ENCODE measurements at regions not wholly inside any gene's neighbourhood (a gene's known extent, or its start where the extent isn't known, plus 50 kb on each side); places are given as distances from the start of the nearest gene placed in this dataset.

DNA sequence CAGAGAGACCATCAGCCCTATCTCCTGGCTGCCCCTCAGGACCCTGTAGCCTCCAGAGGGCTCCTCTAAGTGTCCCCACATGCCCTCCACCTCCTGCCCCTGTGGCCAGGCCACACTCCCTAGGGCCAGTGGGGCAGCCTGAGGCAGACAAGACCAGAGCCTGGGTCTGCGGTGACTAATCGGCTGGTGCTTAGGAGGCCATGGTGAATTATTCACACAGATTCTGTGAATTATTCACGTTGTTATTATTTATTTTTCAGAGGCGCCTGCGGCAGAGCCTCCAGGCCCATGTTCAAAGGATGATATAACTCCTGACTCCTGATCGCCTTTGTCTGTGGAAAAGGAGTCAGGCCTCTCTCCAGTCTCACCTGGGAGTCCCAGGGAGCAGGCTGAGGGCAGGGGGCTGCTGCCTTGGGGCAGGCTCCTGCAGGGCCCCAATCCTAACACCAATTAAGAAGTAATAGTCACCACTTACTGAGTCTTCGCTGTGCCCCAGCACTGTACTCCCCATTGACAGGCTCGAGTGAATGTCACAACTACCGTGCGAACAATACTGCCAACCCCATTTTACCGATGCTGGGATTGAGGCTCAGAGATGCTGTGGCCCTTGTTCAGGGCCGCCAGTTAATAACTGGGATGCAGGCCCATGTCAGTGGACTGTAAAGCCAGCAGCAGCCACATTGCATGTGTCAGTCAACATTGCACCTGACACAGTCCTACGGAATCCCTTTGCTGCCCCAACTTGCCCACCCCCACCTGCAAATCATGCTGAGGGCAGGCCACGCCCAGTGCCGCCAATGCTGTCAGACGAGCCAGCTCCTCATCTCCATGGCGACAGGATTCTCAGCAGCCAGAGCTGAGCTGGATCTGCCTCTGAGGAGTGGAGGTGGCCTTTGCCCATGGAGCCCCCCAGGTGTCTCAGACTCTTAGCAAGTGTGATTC lies 94.9 kb downstream of the PCDH1 start:
- TF ChIP-seq, protein P1, sequence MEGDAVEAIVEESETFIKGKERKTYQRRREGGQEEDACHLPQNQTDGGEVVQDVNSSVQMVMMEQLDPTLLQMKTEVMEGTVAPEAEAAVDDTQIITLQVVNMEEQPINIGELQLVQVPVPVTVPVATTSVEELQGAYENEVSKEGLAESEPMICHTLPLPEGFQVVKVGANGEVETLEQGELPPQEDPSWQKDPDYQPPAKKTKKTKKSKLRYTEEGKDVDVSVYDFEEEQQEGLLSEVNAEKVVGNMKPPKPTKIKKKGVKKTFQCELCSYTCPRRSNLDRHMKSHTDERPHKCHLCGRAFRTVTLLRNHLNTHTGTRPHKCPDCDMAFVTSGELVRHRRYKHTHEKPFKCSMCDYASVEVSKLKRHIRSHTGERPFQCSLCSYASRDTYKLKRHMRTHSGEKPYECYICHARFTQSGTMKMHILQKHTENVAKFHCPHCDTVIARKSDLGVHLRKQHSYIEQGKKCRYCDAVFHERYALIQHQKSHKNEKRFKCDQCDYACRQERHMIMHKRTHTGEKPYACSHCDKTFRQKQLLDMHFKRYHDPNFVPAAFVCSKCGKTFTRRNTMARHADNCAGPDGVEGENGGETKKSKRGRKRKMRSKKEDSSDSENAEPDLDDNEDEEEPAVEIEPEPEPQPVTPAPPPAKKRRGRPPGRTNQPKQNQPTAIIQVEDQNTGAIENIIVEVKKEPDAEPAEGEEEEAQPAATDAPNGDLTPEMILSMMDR (IDR thresholded peaks at IDR 0.05; ENCODE audit: insufficient read depth, low read length), result no peak
- TF ChIP-seq POLR2AphosphoS5 (IDR thresholded peaks at IDR 0.05; ENCODE audit: low read depth), result no peak
- TF ChIP-seq, protein P2, sequence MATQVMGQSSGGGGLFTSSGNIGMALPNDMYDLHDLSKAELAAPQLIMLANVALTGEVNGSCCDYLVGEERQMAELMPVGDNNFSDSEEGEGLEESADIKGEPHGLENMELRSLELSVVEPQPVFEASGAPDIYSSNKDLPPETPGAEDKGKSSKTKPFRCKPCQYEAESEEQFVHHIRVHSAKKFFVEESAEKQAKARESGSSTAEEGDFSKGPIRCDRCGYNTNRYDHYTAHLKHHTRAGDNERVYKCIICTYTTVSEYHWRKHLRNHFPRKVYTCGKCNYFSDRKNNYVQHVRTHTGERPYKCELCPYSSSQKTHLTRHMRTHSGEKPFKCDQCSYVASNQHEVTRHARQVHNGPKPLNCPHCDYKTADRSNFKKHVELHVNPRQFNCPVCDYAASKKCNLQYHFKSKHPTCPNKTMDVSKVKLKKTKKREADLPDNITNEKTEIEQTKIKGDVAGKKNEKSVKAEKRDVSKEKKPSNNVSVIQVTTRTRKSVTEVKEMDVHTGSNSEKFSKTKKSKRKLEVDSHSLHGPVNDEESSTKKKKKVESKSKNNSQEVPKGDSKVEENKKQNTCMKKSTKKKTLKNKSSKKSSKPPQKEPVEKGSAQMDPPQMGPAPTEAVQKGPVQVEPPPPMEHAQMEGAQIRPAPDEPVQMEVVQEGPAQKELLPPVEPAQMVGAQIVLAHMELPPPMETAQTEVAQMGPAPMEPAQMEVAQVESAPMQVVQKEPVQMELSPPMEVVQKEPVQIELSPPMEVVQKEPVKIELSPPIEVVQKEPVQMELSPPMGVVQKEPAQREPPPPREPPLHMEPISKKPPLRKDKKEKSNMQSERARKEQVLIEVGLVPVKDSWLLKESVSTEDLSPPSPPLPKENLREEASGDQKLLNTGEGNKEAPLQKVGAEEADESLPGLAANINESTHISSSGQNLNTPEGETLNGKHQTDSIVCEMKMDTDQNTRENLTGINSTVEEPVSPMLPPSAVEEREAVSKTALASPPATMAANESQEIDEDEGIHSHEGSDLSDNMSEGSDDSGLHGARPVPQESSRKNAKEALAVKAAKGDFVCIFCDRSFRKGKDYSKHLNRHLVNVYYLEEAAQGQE (IDR thresholded peaks at IDR 0.05; ENCODE audit: insufficient replicate concordance, low read depth), result no peak
- no peak for TF ChIP-seq SPI1 (IDR thresholded peaks at IDR 0.05; ENCODE audit: borderline replicate concordance, low read depth)
- H3K27me3 ChIP-seq (ENCODE audit: insufficient read depth, poor library complexity, severe bottlenecking), result no peaks in the 10 kb centered on the region
- DNase-seq (ENCODE audit: low read depth in 1 of 2, low spot score in 1 of 2), result no peak
- H3K27ac ChIP-seq (replicated peaks), result no peak overlapping the region
- H3K4me3 ChIP-seq (replicated peaks; ENCODE audit: insufficient read depth, low read length), result no peak overlapping the region

DNA sequence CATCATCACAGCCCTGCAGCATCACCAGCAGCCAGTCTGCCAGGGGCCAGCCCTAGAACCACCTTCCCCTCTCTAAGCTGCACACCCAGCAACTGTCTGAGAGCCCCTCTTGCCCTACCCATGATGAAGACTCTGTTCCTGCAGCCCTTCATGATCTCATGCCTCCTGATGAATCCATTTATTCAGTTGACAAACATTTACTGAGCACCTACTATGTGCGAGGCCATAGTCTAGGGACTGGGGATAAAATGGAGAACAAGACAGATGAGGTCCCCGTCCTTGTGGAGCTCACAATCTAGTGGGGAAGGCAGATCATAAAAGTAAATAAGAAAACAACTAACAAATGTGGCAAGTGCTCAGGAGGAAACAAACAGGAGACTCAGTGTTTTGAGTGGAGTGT lies 96.3 kb downstream of the PCDH1 start:
- H3K4me3 ChIP-seq (replicated peaks; ENCODE audit: insufficient read depth, low read length), result no peak overlapping the region
- TF ChIP-seq, protein P2 (IDR thresholded peaks at IDR 0.05; ENCODE audit: insufficient replicate concordance, low read depth), result no peak
- TF ChIP-seq POLR2AphosphoS5 (IDR thresholded peaks at IDR 0.05; ENCODE audit: low read depth) (no peak), SPI1 (IDR thresholded peaks at IDR 0.05; ENCODE audit: borderline replicate concordance, low read depth) (no peak), GABPA (IDR thresholded peaks at IDR 0.05; ENCODE audit: low read depth) (no peak)
- TF ChIP-seq, protein P1 (IDR thresholded peaks at IDR 0.05; ENCODE audit: insufficient read depth, low read length), result no peak
- H3K27ac ChIP-seq (replicated peaks), result no peak overlapping the region
- no peaks in the 10 kb centered on the region for H3K27me3 ChIP-seq (ENCODE audit: insufficient read depth, poor library complexity, severe bottlenecking)
- DNase-seq (ENCODE audit: low read depth in 1 of 2, low spot score in 1 of 2), result no peak

DNA sequence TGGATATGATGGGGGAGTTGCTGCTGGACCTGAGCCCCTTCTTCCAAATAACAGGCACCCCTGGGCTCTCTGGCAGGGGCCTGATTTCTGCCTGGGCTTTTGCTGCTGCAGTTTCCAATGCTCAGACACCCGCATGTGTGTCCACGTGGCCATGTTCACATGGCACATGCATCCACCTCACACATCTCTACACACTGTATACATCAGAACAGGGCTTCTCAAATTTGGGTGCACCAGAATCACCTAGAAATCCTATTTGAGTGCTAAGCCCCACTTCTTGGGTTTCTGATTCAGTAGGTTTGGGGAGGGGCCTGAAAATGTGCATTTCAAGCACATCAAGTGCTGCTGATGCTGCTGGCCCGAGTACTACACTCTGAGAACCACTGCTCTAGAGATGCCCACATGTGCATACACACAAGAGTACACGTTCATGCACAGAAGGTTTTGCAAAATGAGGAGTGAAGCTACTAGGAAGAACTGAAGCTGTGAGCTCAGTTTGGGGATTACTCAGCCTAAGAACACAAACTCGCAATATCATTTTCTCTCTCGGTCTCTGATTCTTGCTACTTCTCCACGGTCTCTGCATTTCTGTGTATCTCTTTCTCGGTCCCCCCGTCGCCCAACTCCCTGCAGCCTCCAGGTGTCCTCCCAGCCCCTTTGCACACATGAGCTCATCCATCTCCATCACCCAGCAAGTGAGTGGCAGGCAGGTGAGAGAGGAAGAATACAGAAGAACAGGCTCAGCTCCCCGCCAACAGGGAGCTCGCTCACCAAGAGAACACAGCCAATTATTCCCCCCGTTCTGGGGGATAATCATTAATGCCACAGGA lies 97.0 kb downstream of the PCDH1 start:
- no peak for TF ChIP-seq GABPA (IDR thresholded peaks at IDR 0.05; ENCODE audit: low read depth)
- no peak for TF ChIP-seq POLR2AphosphoS5 (IDR thresholded peaks at IDR 0.05; ENCODE audit: low read depth)
- TF ChIP-seq, protein P1 (IDR thresholded peaks at IDR 0.05; ENCODE audit: insufficient read depth, low read length), result no peak
- H3K27me3 ChIP-seq (ENCODE audit: insufficient read depth, poor library complexity, severe bottlenecking), result no peaks in the 10 kb centered on the region
- no peak overlapping the region for H3K4me3 ChIP-seq (replicated peaks; ENCODE audit: insufficient read depth, low read length)
- no peak for DNase-seq (ENCODE audit: low read depth in 1 of 2, low spot score in 1 of 2)
- no peak overlapping the region for H3K27ac ChIP-seq (replicated peaks)
